Endothelial cell of umbilical vein (primary cell): ENCODE measurements at regions not wholly inside any gene's neighbourhood (a gene's known extent, or its start where the extent isn't known, plus 50 kb on each side); places are given as distances from the start of the nearest gene placed in this dataset.

ENCODE experiments used
- BruUV-seq: library from RNA; stranded (reverse); fragments of 400-500 nt; replicated peaks from 2 replicates; lab custom pipeline; 2021; lab: Mats Ljungman, UMichigan
- CTCF ChIA-PET: fragments of 300-600, 350-600 bp; sonication (Branson Sonifier 250); formaldehyde crosslinking; loops from one replicate; lab custom pipeline; 2021; ENCODE audit warnings: antibody characterized with exemption, inconsistent platforms; lab: Charles Lee
- POLR2A ChIA-PET: fragments of 300-600, 350-600 bp; sonication (Branson Sonifier 250); formaldehyde crosslinking; loops from one replicate; lab custom pipeline; 2021; ENCODE audit warnings: antibody characterized with exemption, inconsistent platforms; lab: Charles Lee
- DNase-seq: peaks from one replicate; pipeline ENCODE4 v3.0.0-alpha.2; 2011; ENCODE audit warnings: low read depth, low spot score
- FAIRE-seq: peaks from 2 replicates; lab custom pipeline; 2011; peaks lifted over from hg19 to GRCh38; lab: Jason Lieb, UNC
- H2AFZ ChIP-seq: 2 replicates; pipeline ENCODE4 v1.6.0; 2012; ENCODE audit warnings: low read depth, low read length, control low read depth, inconsistent platforms
- H3K27ac ChIP-seq: 2 replicates; pipeline ENCODE4 v1.5.1; 2011; ENCODE audit warnings: low read depth, mild to moderate bottlenecking, control low read depth, low read length, moderate library complexity; ENCODE audit not compliant: insufficient read depth
- H3K27me3 ChIP-seq, 2 experiments: 2 replicates each; pipeline versions ENCODE4 v1.6.0 to v1.6.1; 2011; ENCODE audit warnings: low read length in 2 of 2, mixed read lengths in 1 of 2; ENCODE audit not compliant: control insufficient read depth in 2 of 2, insufficient read depth in 2 of 2
- H3K36me3 ChIP-seq, 2 experiments: 2 replicates in 1 of 2; 3 replicates in 1 of 2; pipeline ENCODE4 v1.5.1; 2011; ENCODE audit warnings: low read length in 2 of 2, mild to moderate bottlenecking in 1 of 2, moderate library complexity in 1 of 2; ENCODE audit not compliant: control insufficient read depth in 2 of 2, insufficient read depth in 2 of 2; ENCODE audit errors: extremely low read depth in 1 of 2
- H3K4me1 ChIP-seq: 3 replicates; pipeline ENCODE4 v1.5.1; 2011; ENCODE audit warnings: mild to moderate bottlenecking, low read length; ENCODE audit not compliant: control insufficient read depth, insufficient read depth; ENCODE audit errors: extremely low read depth
- H3K4me2 ChIP-seq: 2 replicates; pipeline ENCODE4 v1.6.1; 2011; ENCODE audit warnings: low read length, control low read depth, mixed read lengths; ENCODE audit not compliant: insufficient read depth
- H3K4me3 ChIP-seq, 3 experiments: fragments of 200-600 bp in 1 of 3; sonication (generic), shearing (Covaris generic) in 1 of 3; replicated peaks in 1 of 3; 2 replicates each; pipeline ENCODE4 v1.5.1; 2011 to 2016; ENCODE audit warnings: control low read depth in 3 of 3, low read length in 3 of 3, mild to moderate bottlenecking in 2 of 3, inconsistent platforms in 1 of 3, low read depth in 1 of 3, moderate library complexity in 1 of 3; ENCODE audit not compliant: insufficient read depth in 1 of 3
- H3K79me2 ChIP-seq: 2 replicates; pipeline ENCODE4 v1.6.0; 2012; ENCODE audit warnings: low read length, inconsistent platforms; ENCODE audit not compliant: control insufficient read depth, insufficient read depth
- H3K9ac ChIP-seq: replicated peaks from 2 replicates; pipeline ENCODE3; 2011; ENCODE audit warnings: low read length, control low read depth; ENCODE audit not compliant: insufficient read depth; ENCODE audit errors: extremely low read depth
- H3K9me1 ChIP-seq: replicated peaks from 3 replicates; pipeline ENCODE4 v1.6.0; 2011; ENCODE audit warnings: mild to moderate bottlenecking, low read length; ENCODE audit not compliant: control insufficient read depth, insufficient read depth; ENCODE audit errors: extremely low read depth
- H3K9me3 ChIP-seq: replicated peaks from 2 replicates; pipeline ENCODE4 v1.5.1; 2012; ENCODE audit warnings: low read length, inconsistent platforms; ENCODE audit not compliant: control insufficient read depth, insufficient read depth
- H4K20me1 ChIP-seq: replicated peaks from 2 replicates; pipeline ENCODE3; 2011; ENCODE audit warnings: mild to moderate bottlenecking, low read length; ENCODE audit not compliant: control insufficient read depth, insufficient read depth; ENCODE audit errors: extremely low read depth
- CTCF ChIP-seq, 2 donors: IDR thresholded peaks; 1 replicate in 1 of 2; 2 replicates in 1 of 2; pipeline ENCODE4 v1.5.1; 2011; ENCODE audit warnings: low read length in 2 of 2, mild to moderate bottlenecking in 2 of 2, moderate library complexity in 2 of 2, control low read depth in 1 of 2, inconsistent platforms in 1 of 2, low read depth in 1 of 2; ENCODE audit not compliant: insufficient read depth in 1 of 2; ENCODE audit errors: extremely low read depth in 1 of 2
- EZH2 ChIP-seq: IDR thresholded peaks from 2 replicates; pipeline ENCODE4 v1.6.1; 2012; ENCODE audit warnings: borderline replicate concordance, low read depth, mild to moderate bottlenecking, moderate library complexity, low read length, inconsistent platforms; ENCODE audit not compliant: severe bottlenecking
- FOS ChIP-seq: IDR thresholded peaks from 2 replicates; pipeline ENCODE4 v1.6.1; 2011; ENCODE audit warnings: mild to moderate bottlenecking, low read length, moderate library complexity, borderline replicate concordance; ENCODE audit not compliant: insufficient read depth
- GATA2 ChIP-seq: IDR thresholded peaks from 2 replicates; pipeline ENCODE4 v1.7.0; 2011; ENCODE audit warnings: low read depth, mild to moderate bottlenecking, moderate library complexity, mixed read lengths, low read length; ENCODE audit not compliant: insufficient read length, insufficient read depth
- JUN ChIP-seq: IDR thresholded peaks from 2 replicates; pipeline ENCODE4 v1.6.1; 2011; ENCODE audit warnings: borderline replicate concordance, low read depth; ENCODE audit not compliant: insufficient read length, insufficient read depth
- MAX ChIP-seq: IDR thresholded peaks from 2 replicates; pipeline ENCODE4 v1.6.1; 2011; ENCODE audit not compliant: insufficient read depth, insufficient read length
- MYC ChIP-seq: IDR thresholded peaks from one replicate; pipeline ENCODE4 v1.6.1; 2011; ENCODE audit warnings: mild to moderate bottlenecking, low read depth, low read length
- POLR2A ChIP-seq: IDR thresholded peaks from 2 replicates; pipeline ENCODE4 v1.6.1; 2012; ENCODE audit warnings: low read depth, mild to moderate bottlenecking, control low read depth, low read length
- POLR2AphosphoS5 ChIP-seq: IDR thresholded peaks from 2 replicates; pipeline ENCODE4 v1.6.1; 2012; ENCODE audit warnings: low read depth, mild to moderate bottlenecking, control low read depth, low read length, moderate library complexity; ENCODE audit not compliant: insufficient read depth
- dilution Hi-C: fragments of 300-500 bp; cut with MboI; formaldehyde crosslinking; loops from one replicate; pipeline ENCODE4 v1.15.0; 2019; ENCODE audit warnings: low sequenced_read_pairs; ENCODE audit not compliant: extremely low pct_ligation_motif_present
- intact Hi-C: fragments of 100-400 bp; cut with micrococcal nuclease; formaldehyde crosslinking; loops from one replicate; pipeline ENCODE4 v1.10.0; 2022

GRCh38 chr9:82126256-82126655 is 137.7 kb downstream of the SPATA31D1 start:
- dilution Hi-C loops (no loop called here), intact Hi-C loops (no loop called here)
- Histone ChIP-seq H2AFZ (no peak overlapping the region), H4K20me1 (no peaks in the 10 kb centered on the region), H3K36me3 (no peaks in the 10 kb centered on the region), H3K9me1 (no peaks in the 10 kb centered on the region), H3K9ac (no peak overlapping the region), H3K9me3 (no peaks in the 10 kb centered on the region), H3K27me3 (no peaks in the 10 kb centered on the region), H3K4me2 (no peak overlapping the region), H3K4me1 (no peaks in the 10 kb centered on the region), H3K4me3 (no peak overlapping the region), H3K79me2 (no peaks in the 10 kb centered on the region), H3K27ac (no peak overlapping the region)
- CTCF ChIA-PET = no interaction called here
- POLR2A ChIA-PET = no interaction called here
- FAIRE-seq = no peak
- DNase-seq = no peak
- TF ChIP-seq POLR2A (no peak), EZH2 (no peak), MAX (no peak), JUN (no peak), POLR2AphosphoS5 (no peak), MYC (no peak), FOS (no peak), CTCF (IDR thresholded peaks at IDR 0.05; ENCODE audit: extremely low read depth in 1 of 2, insufficient read depth in 1 of 2, low read depth in 1 of 2, low read length in 2 of 2) (no peak), GATA2 (no peak)
- no TSS peak for BruUV-seq
